GM10266 (cell line): ENCODE measurements at regions not wholly inside any gene's neighbourhood (a gene's known extent, or its start where the extent isn't known, plus 50 kb on each side); places are given as distances from the start of the nearest gene placed in this dataset.
A peak's percentile ranks its signal among the peaks of the same experiment; 100 is the strongest.

Source experiments
- DNase-seq: peaks from one replicate; pipeline ENCODE4 v3.0.0; 2012; ENCODE audit errors: extremely low spot score
- CTCF ChIP-seq: IDR thresholded peaks from 2 replicates; pipeline ENCODE4 v1.5.1; 2012; ENCODE audit warnings: mild to moderate bottlenecking, low read depth; ENCODE audit not compliant: control insufficient read depth, insufficient read depth; ENCODE audit errors: missing control alignments

GRCh38 chr7:32204361-32205018 is 134.3 kb upstream of the PDE1C start:
- TF ChIP-seq CTCF, result peak; percentile 52
- DNase-seq, result peak; percentile 37

DNA sequence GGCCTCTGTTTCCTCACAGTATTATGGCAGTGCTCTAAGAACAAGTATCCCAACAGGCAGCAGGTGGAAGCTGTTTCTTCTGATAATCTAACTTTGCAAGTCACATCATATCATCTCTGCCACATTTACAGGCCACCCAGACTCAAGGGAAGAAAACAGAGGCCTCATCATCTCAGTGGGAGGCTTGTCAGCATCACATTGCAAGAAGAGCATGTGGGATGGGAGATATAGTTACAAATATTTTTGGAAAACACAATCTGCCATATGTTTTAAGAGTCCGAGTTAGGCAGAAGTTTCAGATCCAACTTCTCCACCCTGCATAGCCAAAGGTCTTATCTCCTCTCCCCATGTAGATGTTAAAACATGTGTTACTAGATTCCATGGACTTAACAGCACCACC is 130.4 kb upstream of the PDE1C start:
- no peak for DNase-seq
- no peak for TF ChIP-seq CTCF

GRCh38 chr7:32194537-32194936 is 124.3 kb upstream of the PDE1C start:
- DNase-seq, result no peak
- no peak for TF ChIP-seq CTCF

DNA sequence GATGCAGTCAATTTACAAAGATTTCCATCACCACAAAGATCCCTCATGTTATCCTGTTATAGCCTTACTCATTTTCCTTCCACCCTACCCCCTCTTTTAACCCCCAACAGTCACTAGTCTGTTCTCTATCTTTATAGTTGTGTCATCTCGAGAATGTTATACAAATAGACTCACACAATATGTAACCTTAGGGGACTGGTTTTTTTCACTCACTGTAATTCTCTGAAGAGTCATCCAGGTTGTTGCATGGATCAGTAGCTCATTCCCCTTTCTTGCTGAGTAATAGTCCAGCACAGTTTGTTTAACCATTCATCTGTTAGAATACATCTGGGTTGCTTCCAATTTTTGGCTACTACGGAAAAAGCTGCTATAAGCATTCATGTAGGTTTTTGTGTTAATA is 121.1 kb upstream of the PDE1C start:
- TF ChIP-seq CTCF, result no peak
- no peak for DNase-seq

DNA sequence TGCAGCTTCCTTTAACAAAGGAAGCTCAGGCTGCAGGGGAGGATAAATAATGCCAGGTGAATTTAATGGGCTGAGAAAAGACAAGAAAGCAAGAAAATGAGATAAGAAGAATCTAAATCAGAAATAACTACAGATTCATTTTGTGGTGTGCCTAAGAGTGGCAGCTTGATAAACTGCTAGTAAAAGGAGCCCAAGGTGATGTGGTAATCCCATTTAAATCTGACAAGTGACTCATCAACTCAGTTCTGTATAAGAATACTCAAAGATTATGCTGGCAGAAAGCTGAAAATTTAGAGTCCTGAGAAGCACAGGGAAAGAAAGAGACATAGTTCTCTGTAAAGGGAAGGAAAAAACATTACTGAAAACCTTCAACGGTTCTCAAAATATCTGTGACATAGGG is 109.4 kb upstream of the PDE1C start:
- no peak for TF ChIP-seq CTCF
- no peak for DNase-seq

GRCh38 chr7:32178677-32179366 is 108.6 kb upstream of the PDE1C start:
- DNase-seq, result no peak
- no peak for TF ChIP-seq CTCF

DNA sequence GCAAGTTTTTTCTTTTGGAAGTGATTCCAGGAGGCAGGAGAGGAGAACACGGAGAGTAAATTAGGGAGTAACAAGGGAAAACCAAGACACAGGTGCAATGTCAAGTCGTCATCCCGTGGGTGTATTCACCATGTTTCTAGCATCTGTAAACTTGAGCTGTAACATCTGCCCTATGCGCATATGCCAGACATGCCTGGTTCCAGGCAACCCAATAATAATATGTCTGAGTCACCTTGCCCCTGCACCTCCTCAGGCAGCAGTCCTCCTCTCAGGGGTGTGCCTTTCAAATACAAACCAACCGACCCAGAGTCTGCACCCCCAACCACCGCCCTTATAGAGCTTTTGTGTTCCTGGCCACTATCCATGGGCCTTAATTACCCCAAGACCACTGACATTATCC is 107.0 kb upstream of the PDE1C start:
- no peak for DNase-seq

More for the DNA sequence above, 107.0 kb upstream of the PDE1C start:
- no peak for TF ChIP-seq CTCF
